DOHH2 (cell line): ENCODE measurements at regions not wholly inside any gene's neighbourhood (a gene's known extent, or its start where the extent isn't known, plus 50 kb on each side); places are given as distances from the start of the nearest gene placed in this dataset.

Source experiments
- CTCF ChIP-seq: fragments of 200-600 bp; sonication (generic); IDR thresholded peaks from one replicate; pipeline ENCODE4 v1.5.1; 2014; ENCODE audit warnings: antibody characterized with exemption, mild to moderate bottlenecking, low read depth, low read length; ENCODE audit not compliant: poor library complexity, severe bottlenecking
- EZH2phosphoT487 ChIP-seq: fragments of 200-600 bp; sonication (generic); IDR thresholded peaks from 2 replicates; pipeline ENCODE4 v1.6.1; 2017; ENCODE audit warnings: borderline replicate concordance, mild to moderate bottlenecking, antibody characterized with exemption, low read length, moderate library complexity, mixed read lengths

GRCh38 chr2:212929971-212930370 is 221.4 kb downstream of the IKZF2 start:
- TF ChIP-seq CTCF (no peak), EZH2phosphoT487 (no peak)
